Tibial nerve (tissue), 4 donors: ENCODE measurements at regions not wholly inside any gene's neighbourhood (a gene's known extent, or its start where the extent isn't known, plus 50 kb on each side); places are given as distances from the start of the nearest gene placed in this dataset.

Source experiments
- EP300 ChIP-seq, 2 donors: sonication (generic); formaldehyde crosslinking; IDR thresholded peaks; one replicate each; pipeline ENCODE4 v1.6.1; 2017; ENCODE audit warnings: antibody characterized with exemption in 2 of 2, mild to moderate bottlenecking in 1 of 2
- POLR2A ChIP-seq, 2 donors: fragments of 450-650 bp; IDR thresholded peaks; one replicate each; pipeline ENCODE4 v1.6.1; 2017; ENCODE audit warnings: antibody characterized with exemption in 2 of 2, mild to moderate bottlenecking in 2 of 2, moderate library complexity in 2 of 2
- TF ChIP-seq, protein P1 (sequence below), 5 experiments: fragments of 200-600 bp in 3 of 5; fragments of 450-650 bp in 2 of 5; sonication (generic) in 3 of 5; IDR thresholded peaks; one replicate each; pipeline ENCODE4 v1.5.1; 2016 to 2019; ENCODE audit warnings: antibody characterized with exemption in 5 of 5, mild to moderate bottlenecking in 3 of 5, moderate library complexity in 2 of 5

DNA sequence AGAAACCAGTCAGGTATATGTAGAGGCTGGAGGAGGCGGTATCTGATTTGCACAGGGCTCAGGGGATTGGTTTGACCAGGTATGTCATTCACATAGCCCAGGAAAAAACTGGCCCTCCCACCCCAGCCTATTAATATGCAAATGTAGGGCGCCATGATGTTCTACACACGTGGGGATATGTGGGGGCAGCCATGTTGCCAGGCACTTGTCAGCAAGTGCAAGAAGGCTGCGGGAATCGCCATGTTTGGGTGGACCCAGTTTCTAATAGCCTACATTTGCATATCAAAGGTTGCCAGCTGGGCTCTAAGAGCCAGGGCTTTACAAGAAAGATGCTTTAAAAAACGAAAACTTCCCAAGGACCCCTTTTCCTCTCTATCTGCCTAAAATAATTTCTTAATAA lies 335.1 kb downstream of the SMARCA1 start:
- TF ChIP-seq, protein P1, sequence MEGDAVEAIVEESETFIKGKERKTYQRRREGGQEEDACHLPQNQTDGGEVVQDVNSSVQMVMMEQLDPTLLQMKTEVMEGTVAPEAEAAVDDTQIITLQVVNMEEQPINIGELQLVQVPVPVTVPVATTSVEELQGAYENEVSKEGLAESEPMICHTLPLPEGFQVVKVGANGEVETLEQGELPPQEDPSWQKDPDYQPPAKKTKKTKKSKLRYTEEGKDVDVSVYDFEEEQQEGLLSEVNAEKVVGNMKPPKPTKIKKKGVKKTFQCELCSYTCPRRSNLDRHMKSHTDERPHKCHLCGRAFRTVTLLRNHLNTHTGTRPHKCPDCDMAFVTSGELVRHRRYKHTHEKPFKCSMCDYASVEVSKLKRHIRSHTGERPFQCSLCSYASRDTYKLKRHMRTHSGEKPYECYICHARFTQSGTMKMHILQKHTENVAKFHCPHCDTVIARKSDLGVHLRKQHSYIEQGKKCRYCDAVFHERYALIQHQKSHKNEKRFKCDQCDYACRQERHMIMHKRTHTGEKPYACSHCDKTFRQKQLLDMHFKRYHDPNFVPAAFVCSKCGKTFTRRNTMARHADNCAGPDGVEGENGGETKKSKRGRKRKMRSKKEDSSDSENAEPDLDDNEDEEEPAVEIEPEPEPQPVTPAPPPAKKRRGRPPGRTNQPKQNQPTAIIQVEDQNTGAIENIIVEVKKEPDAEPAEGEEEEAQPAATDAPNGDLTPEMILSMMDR (IDR thresholded peaks at IDR 0.05) = no peak
- TF ChIP-seq POLR2A (IDR thresholded peaks at IDR 0.05) (no peak), EP300 (IDR thresholded peaks at IDR 0.05) (no peak)
